Spinal cord (tissue), 9 donors: ENCODE measurements at regions not wholly inside any gene's neighbourhood (a gene's known extent, or its start where the extent isn't known, plus 50 kb on each side); places are given as distances from the start of the nearest gene placed in this dataset.
A peak's percentile ranks its signal among the peaks of the same experiment; 100 is the strongest.
"Not testable (repeated sequence)": the region's sequence is repeated elsewhere in the genome, so short reads cannot be mapped to it uniquely, and the experiment has no call there.

Experiments
- DNase-seq, 6 donors: peaks; one replicate each; pipeline versions ENCODE4 v3.0.0 to v3.0.0-alpha.2; 2013 to 2015; ENCODE audit warnings: low spot score in 6 of 6, low read depth in 4 of 6
- H3K27ac ChIP-seq: one replicate; pipeline ENCODE4 v1.5.1; 2013; ENCODE audit warnings: low read depth, low read length, control low read depth
- H3K27me3 ChIP-seq: one replicate; pipeline ENCODE4 v1.6.1; 2013; ENCODE audit warnings: low read length; ENCODE audit not compliant: control insufficient read depth, insufficient read depth
- H3K36me3 ChIP-seq: one replicate; pipeline ENCODE4 v1.6.1; 2013; ENCODE audit warnings: low read length; ENCODE audit not compliant: control insufficient read depth, insufficient read depth
- H3K4me1 ChIP-seq: one replicate; pipeline ENCODE4 v1.6.1; 2013; ENCODE audit warnings: low read length; ENCODE audit not compliant: control insufficient read depth, insufficient read depth
- H3K4me3 ChIP-seq: one replicate; pipeline ENCODE4 v1.5.1; 2013; ENCODE audit warnings: low read depth, low read length, control low read depth
- H3K9me3 ChIP-seq: one replicate; pipeline ENCODE4 v1.6.1; 2013; ENCODE audit warnings: low read length; ENCODE audit not compliant: control insufficient read depth, insufficient read depth
- WGBS: methylation state at CpG from one replicate; pipeline ENCODE4 v1.1.5; 2013; ENCODE audit warnings: missing lambda C conversion rate; ENCODE audit not compliant: insufficient coverage; 5-methylcytosine and 5-hydroxymethylcytosine counted together
- donor health status: healthy.

DNA sequence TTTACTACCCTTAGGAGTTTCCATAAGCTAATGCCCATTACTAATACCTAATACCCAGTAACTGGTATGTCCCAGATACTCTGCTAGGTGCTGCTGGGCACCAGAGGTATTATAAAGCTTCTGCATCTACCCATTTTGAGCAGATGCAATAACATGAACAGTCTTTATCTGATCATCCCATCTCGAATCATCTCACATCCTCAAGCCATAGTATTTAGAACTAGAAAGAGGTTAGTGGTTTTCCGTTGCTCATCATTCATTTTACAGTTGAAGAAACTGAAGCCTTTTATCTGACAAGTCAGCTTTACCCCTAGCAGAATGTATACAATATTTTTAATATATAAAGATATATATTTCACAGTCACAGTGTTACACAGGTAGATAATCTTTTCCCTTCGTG lies 99.1 kb upstream of the TCF4 start:
- Histone ChIP-seq H3K27me3 (no peaks in the 10 kb centered on the region), H3K27ac (no peak overlapping the region), H3K9me3 (no peaks in the 10 kb centered on the region), H3K4me1 (no peaks in the 10 kb centered on the region), H3K36me3 (no peaks in the 10 kb centered on the region), H3K4me3 (no peak overlapping the region)
- WGBS = no CpG with 5 or more reads among the region's 3 CpGs
- DNase-seq = no peak

DNA sequence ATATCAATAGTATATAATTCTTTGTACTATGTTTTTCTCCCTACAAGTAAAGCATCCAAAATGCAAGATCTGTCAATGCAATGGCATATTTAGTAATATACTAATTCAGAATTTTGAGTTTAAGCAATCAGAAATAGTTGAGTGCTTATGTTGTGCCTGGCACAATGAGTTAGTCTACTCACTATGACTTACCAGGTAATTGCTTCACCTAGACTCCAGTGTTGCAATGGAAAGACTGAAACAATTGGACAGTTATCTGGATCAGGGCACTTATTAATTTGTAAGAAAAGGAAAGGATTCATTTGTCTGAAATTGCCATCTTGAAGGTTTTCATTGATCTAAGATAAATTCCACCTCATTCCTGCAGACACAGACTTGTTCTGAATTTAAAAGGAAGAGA lies 97.6 kb upstream of the TCF4 start:
- no peak for DNase-seq
- H3K4me1 ChIP-seq = no peaks in the 10 kb centered on the region
- no peaks in the 10 kb centered on the region for H3K9me3 ChIP-seq
- no peaks in the 10 kb centered on the region for H3K27me3 ChIP-seq
- H3K4me3 ChIP-seq = no peak overlapping the region
- H3K36me3 ChIP-seq = no peaks in the 10 kb centered on the region
- no peak overlapping the region for H3K27ac ChIP-seq

DNA sequence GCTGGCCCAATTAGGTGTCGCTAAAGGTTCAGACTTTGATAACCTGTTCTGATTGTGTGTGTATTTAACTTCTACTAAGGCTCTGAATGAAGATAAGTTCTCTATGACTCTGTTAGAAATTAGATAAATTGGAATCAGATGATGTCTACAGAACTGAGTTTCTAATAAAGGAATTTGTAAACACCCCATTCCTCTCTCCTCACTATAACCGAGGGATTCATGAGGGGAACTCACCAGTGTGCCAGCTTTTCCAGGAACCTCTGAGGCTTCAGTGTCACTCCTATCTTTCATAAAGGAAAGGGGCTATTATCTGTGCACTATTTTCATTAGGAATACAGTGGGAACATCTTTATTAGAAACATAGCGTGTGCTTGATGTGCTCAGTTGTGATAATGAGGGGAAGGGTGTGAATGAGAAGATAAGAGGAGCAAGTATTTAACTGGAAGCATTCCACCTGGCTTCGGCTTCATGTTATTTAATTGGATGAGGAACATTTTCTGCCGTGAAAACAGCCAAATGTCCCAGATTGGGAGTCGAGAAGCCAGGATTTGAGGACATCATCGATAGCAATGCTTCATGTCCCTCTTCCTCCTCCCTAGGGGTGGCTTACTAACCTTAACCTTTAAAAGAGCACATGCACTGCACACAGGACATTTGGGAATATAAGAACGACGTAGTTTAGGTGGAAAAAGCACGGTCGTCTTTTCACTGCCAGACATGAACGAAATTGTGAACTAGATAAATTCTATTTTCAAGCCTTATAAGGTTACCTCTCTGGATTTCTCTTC lies 84.8 kb upstream of the TCF4 start:
- no peak overlapping the region for H3K27ac ChIP-seq
- H3K27me3 ChIP-seq = no peaks in the 10 kb centered on the region
- no peak overlapping the region for H3K4me3 ChIP-seq
- DNase-seq = peak in 2 of 6 donors; percentile 41 to 81
- no peaks in the 10 kb centered on the region for H3K36me3 ChIP-seq
- no peaks in the 10 kb centered on the region for H3K9me3 ChIP-seq
- 86% methylated on average over 2 of the region's 12 CpGs for WGBS
- H3K4me1 ChIP-seq = no peaks in the 10 kb centered on the region

DNA sequence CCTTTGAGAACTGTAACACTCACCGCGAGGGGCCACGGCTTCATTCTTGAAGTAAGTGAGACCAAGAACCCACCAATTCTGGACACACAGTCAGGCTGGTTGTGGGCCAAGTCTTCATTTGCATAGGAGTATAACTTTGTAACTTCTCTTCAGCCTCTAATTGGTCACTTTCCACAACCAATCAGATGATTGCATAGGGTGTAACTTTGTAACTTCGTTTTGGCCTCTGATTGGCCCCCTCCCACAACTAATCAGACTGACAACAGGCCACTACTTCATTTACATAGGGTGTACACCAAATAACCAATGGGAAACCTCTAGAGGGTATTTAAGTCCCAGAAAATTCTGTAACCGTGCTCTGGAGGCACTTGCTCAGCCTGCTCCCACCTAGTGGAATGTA lies 77.5 kb upstream of the TCF4 start:
- Histone ChIP-seq H3K27me3 (no peaks in the 10 kb centered on the region), H3K27ac (no peak overlapping the region), H3K36me3 (no peaks in the 10 kb centered on the region), H3K4me1 (no peaks in the 10 kb centered on the region), H3K4me3 (no peak overlapping the region), H3K9me3 (no peaks in the 10 kb centered on the region)
- 100% methylated on average over 3 of the region's 5 CpGs for WGBS
- no peak for DNase-seq

DNA sequence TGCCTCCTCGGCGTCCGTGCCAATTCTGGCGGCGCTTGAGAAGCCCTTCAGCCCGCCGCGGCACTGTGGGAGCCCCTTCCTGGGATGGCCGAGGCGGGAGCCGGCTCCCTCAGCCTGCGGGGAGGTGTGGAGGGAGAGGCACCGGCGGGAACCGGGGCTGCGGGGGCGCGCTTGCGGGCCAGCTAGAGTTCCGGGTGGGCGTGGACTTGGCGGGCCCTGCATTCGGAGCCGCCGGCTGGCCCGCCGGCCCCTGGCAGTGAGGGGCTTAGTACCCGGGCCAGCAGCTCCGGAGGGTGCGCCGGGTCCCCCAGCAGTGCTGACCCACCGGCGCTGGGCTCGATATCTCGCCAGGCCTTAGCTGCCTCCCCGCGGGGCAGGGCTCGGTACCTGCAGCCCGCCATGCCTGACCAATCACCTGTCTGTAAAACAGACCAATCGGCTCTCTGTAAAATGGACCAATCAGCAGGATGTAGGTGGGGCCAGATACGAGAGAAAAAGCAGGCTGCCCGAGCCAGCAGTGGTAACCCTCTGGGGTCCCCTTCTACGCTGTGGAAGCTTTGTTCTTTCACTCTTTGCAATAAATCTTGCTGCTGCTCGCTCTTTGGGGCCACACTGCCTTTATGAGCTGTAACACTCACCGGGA lies 76.9 kb upstream of the TCF4 start:
- not testable (repeated sequence) for H3K9me3 ChIP-seq, H3K36me3 ChIP-seq, H3K27ac ChIP-seq, H3K4me1 ChIP-seq, H3K4me3 ChIP-seq, DNase-seq, H3K27me3 ChIP-seq
- 97% methylated on average over 40 of the region's 45 CpGs for WGBS

DNA sequence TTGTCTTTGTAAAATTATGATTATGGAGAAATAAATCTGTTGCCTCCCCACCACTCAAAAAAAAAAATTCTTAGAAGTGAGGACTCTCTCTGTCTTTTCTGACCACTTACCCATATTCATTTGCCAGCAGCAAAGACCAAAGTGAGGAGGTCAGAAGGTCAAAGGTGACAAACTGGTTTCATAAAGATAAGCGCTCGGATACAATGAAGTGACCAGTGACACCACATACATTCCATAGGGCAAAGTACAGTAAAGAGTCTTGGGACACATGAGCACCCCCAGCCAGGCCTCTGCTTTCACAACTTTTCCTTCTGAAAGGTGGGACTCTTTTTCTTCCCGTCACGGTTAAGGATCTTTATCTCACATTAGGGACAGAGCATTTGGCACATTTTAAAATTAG lies 75.9 kb upstream of the TCF4 start:
- Histone ChIP-seq H3K27me3 (no peaks in the 10 kb centered on the region), H3K9me3 (no peaks in the 10 kb centered on the region), H3K36me3 (no peaks in the 10 kb centered on the region), H3K4me3 (no peak overlapping the region), H3K27ac (no peak overlapping the region), H3K4me1 (no peaks in the 10 kb centered on the region)
- DNase-seq = no peak
- WGBS = 88% methylated on average over 2 of the region's 4 CpGs

DNA sequence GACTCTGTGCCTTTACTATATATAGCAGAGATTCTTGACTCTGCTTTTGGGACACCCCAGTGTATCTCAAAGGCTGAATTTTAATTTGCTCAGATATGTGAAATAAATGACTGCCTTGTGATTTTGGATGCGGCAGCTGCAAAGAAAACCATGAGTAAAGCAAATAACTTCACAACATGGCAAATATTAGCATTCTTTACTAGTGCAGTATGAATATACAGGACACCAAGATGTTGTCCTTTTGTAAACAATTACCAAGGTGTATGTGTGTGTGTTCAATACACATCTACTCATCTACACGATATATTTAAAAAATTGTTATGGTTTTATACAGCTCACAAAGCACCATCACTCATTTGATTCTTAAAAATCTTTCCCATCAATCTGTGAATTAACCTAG lies 70.6 kb upstream of the TCF4 start:
- Histone ChIP-seq H3K27me3 (no peaks in the 10 kb centered on the region), H3K27ac (no peak overlapping the region), H3K4me3 (no peak overlapping the region), H3K4me1 (no peaks in the 10 kb centered on the region), H3K9me3 (no peaks in the 10 kb centered on the region), H3K36me3 (no peaks in the 10 kb centered on the region)
- no CpG with 5 or more reads among the region's 2 CpGs for WGBS
- no peak for DNase-seq

DNA sequence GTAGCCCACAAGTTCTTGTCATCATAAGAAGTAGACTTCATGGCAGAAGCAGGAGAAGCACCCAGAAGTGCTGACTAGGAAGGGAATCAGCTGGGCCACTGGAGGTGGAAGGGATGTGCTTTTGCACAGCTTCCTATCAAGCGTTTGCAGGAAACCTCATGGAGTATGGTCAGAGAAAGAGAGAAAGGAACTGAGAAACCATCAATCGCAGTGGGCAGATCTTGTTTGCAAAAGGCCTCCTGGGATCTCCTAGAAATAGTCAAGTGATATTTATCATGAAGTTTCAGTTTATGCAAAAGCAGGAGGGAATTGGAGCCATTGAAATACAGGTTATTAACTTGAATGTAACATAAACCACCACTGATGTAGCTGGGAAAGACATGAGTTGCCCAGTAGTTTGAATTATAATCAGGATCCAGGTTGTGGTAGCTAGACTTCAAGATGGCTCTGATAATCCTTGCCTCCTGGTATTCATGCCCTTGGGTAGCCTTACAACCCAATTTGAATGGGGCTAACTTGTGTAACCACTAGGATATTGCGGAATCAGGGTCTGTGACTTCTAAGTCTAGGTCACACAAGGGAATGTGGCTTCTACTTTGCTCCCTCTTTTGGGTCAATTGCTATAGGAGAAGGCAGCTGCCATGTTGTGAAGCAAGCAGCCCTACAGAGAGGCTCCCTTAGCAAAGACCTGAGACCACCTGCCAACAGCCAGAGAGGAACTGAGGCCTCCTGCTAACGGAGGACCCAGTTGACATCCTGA lies 69.8 kb upstream of the TCF4 start:
- WGBS = 85% methylated on average over 3 of the region's 4 CpGs
- DNase-seq = no peak

DNA sequence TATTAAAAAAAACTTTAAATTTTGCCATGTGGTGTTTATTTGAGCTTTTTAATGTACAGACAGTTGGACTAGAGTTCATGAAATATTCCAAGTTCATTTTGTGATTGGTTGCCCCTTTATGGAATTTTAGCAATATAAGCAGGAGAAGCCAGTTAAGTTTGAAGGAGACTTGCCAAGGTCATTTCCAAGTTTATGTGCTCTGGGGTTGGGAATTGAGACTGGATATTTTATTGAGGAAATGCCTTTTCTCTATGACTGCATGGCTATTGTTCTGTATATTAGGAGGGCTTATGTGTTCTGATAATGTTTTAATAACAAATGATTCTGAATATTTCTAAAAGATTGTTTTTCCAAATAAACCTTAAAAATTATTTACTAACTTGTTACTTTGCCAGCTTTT lies 67.0 kb upstream of the TCF4 start:
- Histone ChIP-seq H3K4me1 (no peaks in the 10 kb centered on the region), H3K36me3 (no peaks in the 10 kb centered on the region), H3K9me3 (no peaks in the 10 kb centered on the region), H3K4me3 (no peak overlapping the region), H3K27me3 (no peaks in the 10 kb centered on the region), H3K27ac (no peak overlapping the region)
- no peak for DNase-seq

More for the DNA sequence above, 69.8 kb upstream of the TCF4 start:
- H3K4me1 ChIP-seq = no peaks in the 10 kb centered on the region
- no peaks in the 10 kb centered on the region for H3K9me3 ChIP-seq
- no peak overlapping the region for H3K27ac ChIP-seq
- no peak overlapping the region for H3K4me3 ChIP-seq
- H3K36me3 ChIP-seq = no peaks in the 10 kb centered on the region
- no peaks in the 10 kb centered on the region for H3K27me3 ChIP-seq

DNA sequence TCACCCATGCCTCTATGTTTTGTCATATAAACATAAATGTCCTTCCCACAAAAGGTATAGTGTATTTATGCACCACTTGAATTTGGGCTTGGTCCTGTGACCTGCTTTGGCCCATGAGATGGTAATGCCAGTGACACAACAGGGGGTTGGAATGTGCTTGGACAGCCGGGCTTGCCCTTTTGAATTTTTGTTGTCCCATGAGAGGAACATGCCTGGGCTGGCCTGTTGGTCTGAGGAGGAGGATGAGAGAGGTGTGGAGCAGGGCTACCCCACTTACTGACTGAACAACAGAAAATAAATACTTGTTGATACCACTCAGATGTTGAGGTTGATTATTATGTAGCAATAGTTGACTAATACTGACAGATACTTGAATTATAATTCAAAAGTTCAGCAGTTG lies 63.2 kb upstream of the TCF4 start:
- DNase-seq = no peak
- Histone ChIP-seq H3K27ac (no peak overlapping the region), H3K4me1 (no peaks in the 10 kb centered on the region), H3K36me3 (no peaks in the 10 kb centered on the region), H3K9me3 (no peaks in the 10 kb centered on the region), H3K4me3 (no peak overlapping the region), H3K27me3 (no peaks in the 10 kb centered on the region)
- 78% methylated on average over 1 of the region's 1 CpG for WGBS
